ENCODE measurements at regions not wholly inside any gene's neighbourhood (a gene's known extent, or its start where the extent isn't known, plus 50 kb on each side); places are given as distances from the start of the nearest gene placed in this dataset.

DNA sequence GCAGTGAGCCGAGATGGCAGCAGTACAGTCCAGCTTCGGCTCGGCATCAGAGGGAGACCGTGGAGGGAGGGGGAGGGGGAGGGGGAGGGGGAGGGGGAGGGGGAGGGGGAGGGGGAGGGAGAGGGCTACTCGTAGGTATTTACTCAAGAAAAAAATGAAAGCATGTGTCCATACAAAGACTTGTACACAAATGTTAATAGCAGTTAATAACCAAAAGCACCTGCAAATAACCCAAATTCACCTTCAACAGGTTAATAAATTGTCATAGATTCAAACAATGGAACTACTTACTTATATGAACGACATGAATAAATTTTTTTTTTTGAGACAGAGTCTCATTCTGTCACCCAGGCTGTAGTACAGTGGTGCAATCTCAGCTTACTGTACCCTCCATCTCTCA, 152.4 kb downstream of the BRMS1L start:
- TF ChIP-seq, protein P1, sequence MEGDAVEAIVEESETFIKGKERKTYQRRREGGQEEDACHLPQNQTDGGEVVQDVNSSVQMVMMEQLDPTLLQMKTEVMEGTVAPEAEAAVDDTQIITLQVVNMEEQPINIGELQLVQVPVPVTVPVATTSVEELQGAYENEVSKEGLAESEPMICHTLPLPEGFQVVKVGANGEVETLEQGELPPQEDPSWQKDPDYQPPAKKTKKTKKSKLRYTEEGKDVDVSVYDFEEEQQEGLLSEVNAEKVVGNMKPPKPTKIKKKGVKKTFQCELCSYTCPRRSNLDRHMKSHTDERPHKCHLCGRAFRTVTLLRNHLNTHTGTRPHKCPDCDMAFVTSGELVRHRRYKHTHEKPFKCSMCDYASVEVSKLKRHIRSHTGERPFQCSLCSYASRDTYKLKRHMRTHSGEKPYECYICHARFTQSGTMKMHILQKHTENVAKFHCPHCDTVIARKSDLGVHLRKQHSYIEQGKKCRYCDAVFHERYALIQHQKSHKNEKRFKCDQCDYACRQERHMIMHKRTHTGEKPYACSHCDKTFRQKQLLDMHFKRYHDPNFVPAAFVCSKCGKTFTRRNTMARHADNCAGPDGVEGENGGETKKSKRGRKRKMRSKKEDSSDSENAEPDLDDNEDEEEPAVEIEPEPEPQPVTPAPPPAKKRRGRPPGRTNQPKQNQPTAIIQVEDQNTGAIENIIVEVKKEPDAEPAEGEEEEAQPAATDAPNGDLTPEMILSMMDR (IDR thresholded peaks at IDR 0.05; ENCODE audit: insufficient read depth, low read depth, low read length), result no peak
- TF ChIP-seq EZH2 (IDR thresholded peaks at IDR 0.05; ENCODE audit: insufficient read depth, low read length), result no peak

Measured in astrocyte (in vitro differentiated cells and primary cell).